IPS-NIHi11 (cell line): ENCODE measurements at regions not wholly inside any gene's neighbourhood (a gene's known extent, or its start where the extent isn't known, plus 50 kb on each side); places are given as distances from the start of the nearest gene placed in this dataset.
"Not testable (repeated sequence)": the region's sequence is repeated elsewhere in the genome, so short reads cannot be mapped to it uniquely, and the experiment has no call there.

Experiments used
- DNase-seq: peaks from one replicate; pipeline ENCODE4 v3.0.0; 2012; ENCODE audit warnings: mixed read lengths, low spot score

DNA sequence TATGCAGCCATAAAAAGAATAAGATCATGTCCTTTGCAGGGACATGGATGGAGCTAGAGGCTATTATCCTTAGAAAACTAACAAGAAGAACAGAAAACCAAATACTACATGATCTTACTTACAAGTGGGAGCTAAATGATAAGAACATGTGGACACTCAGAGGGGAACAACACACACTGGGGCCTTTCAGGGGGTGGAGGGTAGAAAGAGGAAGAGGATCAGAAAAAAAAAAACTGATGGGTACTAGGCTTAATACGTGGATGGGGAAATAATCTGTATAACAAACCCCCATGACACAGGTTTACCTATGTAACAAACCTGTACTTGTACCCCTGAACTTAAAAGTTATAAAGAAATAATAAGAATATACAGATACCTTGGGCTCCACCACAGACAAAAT is 514.2 kb downstream of the ARL4A start:
- DNase-seq: no peak

DNA sequence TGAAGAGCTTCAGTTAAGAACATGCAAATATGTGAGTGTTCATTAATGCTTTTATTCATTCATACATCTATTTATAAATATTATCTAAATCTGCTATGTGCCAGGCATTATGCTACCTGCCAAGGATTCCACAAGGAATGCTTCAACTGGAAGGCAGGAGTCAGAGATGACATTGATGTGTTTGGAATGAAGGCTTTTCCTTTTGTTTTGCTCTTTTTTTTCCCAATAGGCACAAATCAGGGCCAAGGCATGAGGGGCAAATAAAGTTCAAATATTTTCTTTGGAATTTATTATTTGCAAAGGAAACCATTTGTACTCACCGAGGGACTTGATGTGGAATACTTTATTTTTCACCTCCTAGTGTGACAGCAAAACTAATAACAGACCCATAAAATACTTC is 530.3 kb downstream of the ARL4A start:
- no peak for DNase-seq

DNA sequence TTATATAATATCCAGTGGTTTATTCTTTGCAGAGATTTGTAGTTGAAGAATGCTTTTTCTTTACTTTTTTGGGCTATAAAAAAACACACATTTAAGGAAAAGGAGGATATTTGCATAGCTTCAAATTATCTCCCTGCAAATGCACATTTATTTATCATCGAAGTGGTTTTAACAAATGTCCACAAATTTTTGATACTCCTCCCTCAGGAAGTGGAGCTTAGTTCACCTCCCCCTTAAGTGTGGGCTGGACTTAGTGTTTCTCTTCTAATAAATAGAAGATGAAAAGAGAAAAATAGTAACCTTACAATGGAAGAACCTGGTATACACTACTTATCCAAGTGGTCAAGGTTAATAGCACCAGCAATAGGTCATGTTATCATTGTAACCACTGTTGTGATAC is 537.6 kb downstream of the ARL4A start:
- no peak for DNase-seq

DNA sequence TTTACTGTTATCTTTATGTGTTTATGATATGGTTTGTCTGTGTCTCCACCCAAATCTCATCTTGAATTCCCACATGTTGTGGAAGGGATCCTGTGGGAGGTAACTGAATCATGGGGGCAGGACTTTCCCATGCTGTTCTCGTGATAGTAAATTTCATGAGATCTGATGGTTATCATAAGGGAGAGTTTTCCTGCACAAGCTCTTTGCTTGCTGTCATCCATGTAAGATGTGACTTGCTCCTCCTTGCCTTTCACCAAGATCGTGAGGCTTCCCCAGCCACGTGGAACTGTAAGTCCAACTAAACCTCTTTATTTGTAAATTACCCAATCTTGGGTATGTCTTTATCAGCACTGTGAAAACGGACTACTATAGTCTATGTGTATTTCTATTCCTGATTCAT is 539.0 kb downstream of the ARL4A start:
- DNase-seq: no peak

DNA sequence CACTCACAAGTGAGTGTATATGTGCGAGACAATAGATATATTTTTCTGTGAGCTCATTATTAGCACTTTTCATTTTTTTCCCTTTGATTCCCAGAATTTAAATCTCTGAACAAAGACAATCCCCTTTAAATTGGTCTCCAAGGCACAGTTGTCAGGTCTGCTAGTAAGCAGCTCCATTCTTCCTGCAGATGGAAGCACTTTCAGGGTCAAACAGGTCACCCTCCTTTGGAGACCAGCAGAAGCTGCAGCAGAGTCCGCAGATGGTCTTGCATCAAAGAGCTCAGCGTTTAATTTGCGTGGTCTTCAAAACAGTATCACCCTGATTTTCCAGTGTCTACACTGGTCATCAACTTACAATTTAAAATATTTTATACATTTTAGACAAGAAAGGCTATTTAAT is 543.8 kb downstream of the ARL4A start:
- no peak for DNase-seq

DNA sequence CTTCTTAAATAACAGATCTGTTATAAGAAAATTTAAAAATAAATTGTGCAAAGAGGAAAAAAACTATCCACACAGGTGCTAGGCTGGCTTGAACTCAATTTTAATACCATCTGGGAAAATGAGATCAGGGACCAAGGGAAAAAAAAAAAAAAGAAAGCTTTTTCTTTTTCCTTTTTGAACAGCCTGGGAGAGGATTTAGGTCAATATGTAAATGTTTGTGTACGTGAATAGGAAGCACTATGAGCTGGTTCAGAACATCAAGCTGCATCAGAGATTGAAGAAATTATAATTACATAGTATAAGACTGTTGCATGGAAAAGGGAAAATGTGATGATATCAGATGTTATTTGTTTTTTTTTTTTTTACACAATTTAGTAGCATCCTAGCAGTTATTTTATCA is 548.0 kb downstream of the ARL4A start:
- DNase-seq: no peak

DNA sequence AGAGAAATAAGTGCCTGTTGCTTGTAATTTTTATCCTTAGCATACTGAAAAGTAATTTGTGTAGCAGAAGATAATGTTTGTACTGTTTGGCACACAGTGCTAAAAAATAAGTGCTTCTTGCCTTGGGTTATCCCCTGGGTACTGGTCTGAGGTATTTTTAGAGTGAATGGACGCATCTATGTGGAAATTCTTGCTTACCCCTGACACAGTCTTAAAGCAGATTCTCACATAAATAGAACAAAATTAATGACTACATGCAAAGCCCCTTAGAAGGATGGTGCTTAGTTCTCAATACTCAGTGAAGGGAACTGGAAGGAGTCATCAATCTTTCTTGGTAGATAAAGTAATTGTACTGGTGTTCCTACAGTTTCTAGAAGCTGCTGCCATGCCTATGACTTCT is 548.6 kb downstream of the ARL4A start:
- no peak for DNase-seq

DNA sequence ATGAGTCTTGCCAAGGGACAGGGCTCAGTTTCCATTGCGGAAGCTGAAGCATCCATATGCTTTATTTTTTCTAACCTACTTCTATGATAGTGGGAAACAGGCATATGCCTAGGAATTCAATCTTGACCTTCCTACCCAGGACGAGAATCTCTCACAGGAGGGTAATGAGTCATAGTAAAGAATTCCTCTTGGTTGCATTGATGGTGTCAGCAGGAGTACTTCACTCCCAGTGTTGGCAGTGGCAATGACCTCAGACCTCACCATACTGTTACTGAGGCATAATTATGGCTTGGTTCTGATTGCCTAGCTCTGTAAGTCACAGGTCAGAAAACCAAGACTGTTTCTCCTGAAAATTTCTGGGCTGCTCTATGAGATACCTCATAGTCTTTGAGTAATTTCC is 552.9 kb downstream of the ARL4A start:
- peak; percentile 19 for DNase-seq

DNA sequence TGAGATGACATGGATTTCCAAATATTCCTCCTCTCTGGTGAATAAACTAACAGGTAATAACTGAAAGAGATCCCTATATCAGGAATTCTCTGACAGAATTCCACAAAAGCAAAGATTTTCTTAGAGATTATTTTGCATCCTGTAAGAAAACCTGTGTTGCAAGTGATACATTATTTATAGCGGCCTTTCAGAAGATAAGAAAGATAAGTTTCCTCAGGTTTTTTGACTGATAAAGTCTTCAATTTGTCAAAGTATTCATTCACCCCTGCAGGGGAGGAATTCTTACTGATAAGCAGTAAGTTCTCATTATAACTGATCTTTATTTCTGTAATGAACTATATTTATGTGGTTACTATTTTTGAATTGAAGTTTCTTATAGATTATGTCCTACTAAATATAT is 554.0 kb downstream of the ARL4A start:
- DNase-seq: no peak

DNA sequence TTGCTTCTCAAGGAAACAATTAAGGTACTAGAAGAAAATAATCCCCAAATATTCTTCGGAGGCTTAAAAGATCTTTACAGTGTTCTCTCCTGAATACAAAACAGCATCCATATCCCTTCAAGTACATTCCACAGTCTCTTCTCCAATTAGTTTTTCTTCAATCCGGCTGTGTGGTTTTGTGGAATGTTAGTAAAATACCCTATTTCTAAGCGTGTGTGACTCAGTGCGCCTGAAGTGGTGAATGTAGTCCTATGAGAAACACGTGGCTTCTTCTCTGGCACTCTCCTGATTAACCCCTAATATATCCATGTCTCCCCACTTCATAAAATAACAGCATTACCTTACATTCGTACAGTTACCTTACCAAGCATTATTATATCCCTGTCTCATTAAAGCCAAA is 570.2 kb downstream of the ARL4A start:
- no peak for DNase-seq

DNA sequence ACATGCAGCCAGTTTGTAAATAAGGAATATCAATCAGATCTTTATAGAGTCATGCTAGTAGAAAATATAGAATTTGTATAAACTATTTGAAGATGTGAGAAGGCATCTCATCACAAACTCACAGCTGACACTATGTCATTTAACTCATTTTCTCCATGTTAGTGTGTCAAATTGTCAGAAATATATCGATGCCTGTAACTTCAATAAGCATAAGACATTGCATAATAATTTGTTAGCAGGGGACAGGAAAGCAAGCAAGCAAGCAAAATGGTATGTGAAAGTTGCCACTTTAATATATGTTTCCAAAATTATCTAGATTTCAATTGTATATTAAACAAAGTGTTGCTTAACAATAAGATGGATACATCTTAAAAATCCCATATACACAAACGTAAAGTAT is 571.0 kb downstream of the ARL4A start:
- no peak for DNase-seq

DNA sequence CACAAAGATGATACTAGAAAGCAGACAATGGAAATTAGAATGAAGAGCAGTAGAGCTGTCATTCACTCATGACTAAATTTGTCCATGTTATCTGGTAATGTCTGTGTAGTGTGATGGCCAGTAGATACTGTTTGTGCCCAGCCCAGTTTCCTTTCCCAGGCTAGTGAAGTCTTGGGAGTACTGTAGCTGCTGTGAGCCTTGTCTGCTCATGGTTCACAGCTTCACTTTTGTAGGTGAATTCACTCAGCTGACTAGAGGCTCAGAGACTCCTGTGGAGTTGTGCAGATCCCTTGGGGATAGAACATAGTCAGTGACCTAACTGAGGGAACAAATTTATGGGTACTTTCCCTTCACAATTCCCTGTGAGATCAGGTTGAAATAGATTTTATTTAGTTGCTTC is 572.5 kb downstream of the ARL4A start:
- DNase-seq: no peak

DNA sequence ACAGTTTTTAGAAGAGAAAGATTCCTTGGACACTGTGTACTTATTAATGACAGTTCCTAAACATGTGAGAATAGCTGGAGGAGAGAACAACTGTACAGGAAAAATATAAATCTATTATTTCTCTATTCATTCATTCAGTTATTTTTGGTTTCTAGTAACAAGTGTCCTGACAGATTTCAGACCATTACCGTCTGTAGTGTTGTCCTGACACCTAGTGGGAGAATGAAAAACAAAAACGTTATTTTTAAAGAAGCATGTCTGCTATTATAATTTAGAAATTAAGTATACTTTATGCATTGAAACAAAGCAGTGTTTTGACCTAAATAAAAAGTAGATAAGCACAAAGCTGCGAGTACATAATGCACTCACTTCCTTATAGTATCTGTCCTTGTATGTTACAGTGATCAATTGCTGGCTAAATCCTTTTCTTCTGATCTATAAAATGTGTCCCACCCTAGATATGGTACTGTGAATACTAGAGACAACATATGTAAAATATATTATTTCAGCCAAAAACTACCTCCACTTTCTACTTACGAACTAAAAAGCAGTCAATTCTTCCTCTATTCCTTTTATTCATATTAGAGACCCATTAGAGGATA is 575.6 kb downstream of the ARL4A start:
- peak; percentile 21 for DNase-seq

DNA sequence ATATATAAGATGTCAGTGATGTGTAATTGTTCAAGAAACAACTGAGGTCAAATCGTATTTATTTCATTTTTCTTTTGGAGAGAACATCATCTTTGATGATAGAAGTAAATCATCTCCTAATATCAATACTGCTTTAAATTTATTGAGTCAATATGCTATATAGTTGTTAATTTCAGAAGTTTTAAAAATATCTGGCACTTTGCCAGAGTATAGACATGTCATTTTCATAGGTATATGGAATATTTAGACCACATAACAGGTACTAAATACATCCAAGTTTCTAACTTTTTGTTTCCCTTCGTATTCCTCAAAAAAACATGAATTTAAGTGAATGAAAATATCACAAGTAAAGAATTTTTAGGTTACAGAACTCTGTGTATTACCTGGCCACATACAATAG is 577.8 kb downstream of the ARL4A start:
- DNase-seq: no peak

DNA sequence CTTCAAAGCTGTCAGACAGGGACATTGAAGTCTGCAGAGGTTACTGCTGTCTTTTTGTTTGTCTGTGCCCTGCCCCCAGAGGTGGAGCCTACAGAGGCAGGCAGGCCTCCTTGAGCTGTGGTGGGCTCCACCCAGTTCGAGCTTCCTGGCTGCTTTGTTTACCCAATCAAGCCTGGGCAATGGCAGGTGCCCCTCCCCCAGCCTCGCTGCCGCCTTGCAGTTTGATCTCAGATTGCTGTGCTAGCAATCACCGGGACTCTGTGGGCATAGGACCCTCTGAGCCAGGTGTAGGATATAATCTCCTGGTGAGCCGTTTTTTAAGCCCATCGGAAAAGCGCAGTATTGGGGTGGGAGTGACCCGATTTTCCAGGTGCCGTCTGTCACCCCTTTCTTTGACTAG is 586.8 kb downstream of the ARL4A start:
- DNase-seq: not testable (repeated sequence)

DNA sequence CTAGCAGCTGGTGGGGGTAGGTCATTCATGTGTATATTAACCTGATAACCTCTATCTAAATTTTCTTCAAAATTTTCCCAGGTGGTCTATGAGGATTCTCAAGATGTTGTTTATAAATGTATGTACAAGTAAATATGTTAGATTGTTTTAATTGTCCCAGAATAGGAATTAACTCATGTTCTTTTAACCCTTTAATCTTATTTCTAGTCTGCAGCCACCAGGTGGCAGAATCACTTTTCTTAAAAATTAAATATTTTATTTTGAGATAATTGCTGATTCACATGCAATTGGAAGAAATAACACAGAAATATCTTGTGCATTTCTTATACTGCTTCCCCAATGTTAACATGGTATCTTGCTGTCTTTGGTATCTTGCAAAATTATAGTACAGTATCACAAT is 589.5 kb downstream of the ARL4A start:
- no peak for DNase-seq

DNA sequence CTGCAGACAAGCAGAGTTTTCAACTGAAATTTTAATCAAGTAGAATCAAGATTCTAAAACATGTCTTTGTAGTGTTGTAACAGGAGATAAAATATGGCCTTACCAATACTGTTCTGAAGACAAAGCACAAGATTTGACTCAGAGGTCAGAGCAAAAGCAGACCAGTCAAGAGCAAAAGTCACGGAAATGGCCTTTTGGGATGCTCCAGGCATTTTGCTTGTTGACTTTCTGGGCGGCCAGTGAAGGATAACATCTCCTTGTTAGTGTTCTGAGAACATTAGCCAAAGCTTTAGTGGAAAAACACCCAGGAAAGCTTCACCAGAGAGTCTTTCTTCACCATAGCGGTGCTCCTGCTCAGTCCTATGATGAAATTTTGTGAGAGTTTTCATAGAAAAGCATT is 590.6 kb downstream of the ARL4A start:
- no peak for DNase-seq

DNA sequence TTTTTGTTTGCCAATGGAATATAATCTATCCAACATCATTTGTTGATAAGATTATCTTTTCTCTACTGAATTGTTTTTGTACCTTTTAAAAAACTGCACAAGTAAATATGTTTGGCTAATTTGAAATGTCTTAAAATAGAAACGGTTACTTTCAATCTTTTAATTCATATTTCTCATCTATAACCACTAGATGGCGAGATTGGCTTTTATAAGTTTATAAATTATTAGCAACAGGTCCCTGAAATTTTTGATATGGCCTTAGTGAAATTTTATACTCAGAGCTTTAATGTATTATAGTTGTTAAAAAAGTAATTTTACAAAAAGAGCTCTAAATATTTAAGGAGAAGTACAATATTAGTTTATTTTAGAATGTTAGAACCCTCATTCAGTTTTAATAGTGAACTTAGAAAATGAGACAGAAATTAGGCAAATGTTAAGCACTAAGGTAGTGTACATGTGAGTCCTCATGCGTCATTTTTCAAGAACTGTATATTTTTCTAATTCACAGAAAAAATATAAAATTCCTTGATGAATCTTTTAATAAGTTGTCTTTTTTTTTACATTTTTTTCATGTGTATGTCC is 592.5 kb downstream of the ARL4A start:
- DNase-seq: no peak

DNA sequence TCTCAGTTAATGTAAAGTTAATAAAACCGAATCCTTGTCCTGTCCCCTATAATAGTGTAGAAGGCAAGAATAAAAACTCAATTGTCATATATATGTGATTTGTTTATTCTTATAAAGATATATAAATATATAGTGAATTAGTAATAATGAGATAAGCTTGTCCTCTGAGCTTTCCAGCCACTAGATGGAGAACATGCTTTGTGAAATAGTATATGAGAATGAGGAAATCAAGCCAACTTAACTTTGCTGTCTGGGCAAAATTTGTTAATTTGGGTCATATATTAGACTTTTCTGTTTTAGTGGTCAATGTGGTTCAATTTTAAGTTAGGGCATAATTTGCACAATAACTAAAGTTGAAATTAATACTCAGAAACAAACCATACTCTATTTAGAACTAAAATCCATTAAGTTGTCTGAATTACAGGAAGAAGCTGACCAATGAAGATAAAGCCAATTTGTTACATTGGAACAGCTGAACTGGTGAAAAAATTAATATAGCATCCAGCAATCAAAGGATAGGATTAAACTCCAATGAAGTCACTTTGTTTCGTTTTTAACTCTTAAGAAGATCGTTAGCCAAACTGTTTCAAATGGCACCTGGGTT is 595.0 kb downstream of the ARL4A start:
- DNase-seq: no peak

DNA sequence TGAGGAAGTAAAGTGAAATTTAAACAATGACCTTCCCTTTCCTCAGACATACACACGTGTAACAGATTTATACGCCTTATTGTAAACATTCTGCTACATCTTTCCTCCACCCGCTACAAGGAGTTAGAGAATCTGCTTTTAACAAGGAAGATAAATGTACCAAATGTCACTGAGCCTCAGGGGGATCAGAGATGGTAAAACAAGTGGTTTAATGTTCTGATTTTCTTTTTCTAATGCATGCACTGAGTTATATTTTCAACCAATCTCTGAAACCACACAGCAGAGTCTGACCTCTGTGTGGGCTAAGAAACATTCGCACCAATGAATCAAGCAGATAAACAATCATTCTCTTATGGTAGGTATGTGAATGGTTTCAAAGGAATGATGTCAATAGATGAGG is 599.5 kb downstream of the ARL4A start:
- DNase-seq: no peak

DNA sequence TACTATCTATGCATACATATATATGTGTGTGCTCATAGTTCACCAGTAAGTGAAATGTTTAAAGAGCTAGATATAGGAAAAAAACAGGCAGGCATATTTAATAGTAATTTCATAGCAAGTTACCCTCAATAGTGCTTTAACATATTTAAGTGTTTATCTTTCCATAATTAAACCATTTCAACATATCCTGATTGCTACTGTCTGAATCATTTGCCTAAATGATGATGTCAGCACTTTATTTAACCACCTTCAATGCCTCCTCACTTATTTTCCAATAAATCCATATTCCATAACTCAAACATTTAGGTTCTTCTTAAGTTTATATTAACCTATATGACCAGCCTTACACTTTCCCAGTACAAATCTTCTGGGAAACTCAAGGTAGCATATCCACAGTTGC is 601.1 kb downstream of the ARL4A start:
- DNase-seq: no peak

DNA sequence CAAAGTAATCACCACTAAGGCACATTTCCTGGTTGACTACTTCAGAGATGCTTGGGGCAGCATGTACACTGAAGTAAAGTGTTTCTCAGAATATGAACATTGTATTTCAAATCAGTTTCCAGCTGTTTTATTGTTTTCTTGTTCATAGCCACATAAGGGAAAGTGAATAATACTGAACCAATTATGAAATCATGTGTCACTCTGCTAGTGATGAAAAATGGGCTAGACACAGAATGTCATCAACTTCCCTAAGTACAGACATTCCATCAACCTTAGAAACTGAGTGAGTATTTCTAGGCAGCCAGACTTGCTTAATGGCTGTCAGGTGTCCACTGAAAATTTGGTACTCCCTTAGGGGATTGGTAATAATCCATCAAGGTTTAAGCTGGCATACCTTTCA is 603.5 kb downstream of the ARL4A start:
- DNase-seq: no peak

DNA sequence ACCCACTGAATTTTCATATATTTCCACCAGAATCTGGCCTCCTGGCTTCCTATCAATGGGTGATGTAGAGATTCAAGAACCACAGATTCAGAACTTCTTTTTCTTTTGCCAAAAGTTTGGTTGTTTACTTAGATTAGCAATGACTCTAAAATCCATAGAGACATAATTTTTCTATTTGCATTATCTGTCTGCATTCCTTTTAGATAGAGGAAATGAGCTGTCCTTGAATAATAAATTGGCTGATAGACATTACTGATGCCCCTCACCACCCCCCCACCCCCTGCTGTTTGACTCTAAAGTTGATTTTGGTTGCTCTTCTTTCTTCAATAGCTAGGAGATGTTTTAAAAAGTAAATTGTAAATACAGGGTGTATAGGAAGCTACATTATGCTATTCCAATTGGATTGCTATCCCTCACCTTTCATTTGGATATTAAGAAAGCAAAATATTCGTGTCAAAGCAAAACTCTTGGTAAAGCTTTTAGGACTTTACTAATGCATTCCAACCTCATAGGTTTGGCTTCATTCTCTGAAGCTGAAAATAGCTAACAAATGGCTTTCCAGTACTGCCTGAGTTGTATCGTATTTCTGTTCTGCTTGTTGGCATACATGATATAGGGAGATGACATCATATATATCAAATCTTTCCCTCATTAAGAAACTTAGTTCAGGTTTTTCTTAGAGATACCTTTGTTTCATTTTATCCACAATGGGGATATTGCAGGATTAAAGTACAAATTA is 606.0 kb downstream of the ARL4A start:
- DNase-seq: no peak
